ENCODE measurements at regions not wholly inside any gene's neighbourhood (a gene's known extent, or its start where the extent isn't known, plus 50 kb on each side); places are given as distances from the start of the nearest gene placed in this dataset.

- TF ChIP-seq CTCF (IDR thresholded peaks at IDR 0.05; ENCODE audit: low read length): no peak
- TF ChIP-seq EZH2phosphoT487 (IDR thresholded peaks at IDR 0.05; ENCODE audit: low read length): no peak
- no peak for TF ChIP-seq EZH2 (optimal IDR thresholded peaks at IDR 0.05; ENCODE audit: low read depth, low read length)
These were observed 73.4 kb upstream of the TMEM18 start for GRCh38 chr2:750628-751027.

Data from MM.1S (cell line).